GM12873 (cell line): ENCODE measurements at regions not wholly inside any gene's neighbourhood (a gene's known extent, or its start where the extent isn't known, plus 50 kb on each side); places are given as distances from the start of the nearest gene placed in this dataset.

ENCODE experiments used
- TF ChIP-seq, protein P1 (sequence below): IDR thresholded peaks from 2 replicates; pipeline ENCODE4 v1.5.1; 2012; ENCODE audit warnings: low read depth, mild to moderate bottlenecking, moderate library complexity, low read length, control low read depth; ENCODE audit not compliant: insufficient read depth; ENCODE audit errors: missing control alignments

DNA sequence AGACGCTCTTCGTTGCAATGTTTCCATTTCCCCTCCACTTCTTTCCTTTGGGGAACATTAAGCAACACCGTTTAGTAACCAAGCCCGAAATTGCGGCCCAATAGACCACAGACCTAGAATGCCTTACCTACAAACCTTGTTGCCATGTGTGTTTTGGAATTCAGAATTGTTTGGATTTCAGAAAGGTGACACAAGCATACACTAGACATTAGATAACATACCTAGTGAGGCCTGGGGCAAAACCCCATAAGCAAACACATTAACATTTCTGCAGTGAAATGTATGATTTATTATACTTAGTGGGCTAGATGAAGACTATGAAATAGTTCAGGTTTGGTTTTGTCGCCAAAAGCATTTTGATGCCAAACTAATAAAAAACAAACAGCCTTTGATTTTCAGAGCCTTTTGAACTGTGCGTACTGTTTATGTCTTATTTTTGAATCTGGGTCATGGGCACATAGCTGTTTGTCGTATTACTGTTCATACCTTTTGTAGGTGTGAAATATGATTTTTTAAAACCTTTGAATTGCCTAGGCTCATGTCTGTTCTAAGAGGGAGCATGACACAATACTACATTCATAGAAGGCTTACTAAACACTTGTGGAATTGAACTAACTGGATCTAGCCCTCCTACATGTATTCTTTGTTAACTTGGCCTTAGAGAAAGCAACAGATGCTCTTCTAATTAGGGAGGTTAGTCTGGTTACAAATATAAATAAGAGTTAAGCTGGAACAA lies 88.6 kb upstream of the TMEM164 start:
- TF ChIP-seq, protein P1, sequence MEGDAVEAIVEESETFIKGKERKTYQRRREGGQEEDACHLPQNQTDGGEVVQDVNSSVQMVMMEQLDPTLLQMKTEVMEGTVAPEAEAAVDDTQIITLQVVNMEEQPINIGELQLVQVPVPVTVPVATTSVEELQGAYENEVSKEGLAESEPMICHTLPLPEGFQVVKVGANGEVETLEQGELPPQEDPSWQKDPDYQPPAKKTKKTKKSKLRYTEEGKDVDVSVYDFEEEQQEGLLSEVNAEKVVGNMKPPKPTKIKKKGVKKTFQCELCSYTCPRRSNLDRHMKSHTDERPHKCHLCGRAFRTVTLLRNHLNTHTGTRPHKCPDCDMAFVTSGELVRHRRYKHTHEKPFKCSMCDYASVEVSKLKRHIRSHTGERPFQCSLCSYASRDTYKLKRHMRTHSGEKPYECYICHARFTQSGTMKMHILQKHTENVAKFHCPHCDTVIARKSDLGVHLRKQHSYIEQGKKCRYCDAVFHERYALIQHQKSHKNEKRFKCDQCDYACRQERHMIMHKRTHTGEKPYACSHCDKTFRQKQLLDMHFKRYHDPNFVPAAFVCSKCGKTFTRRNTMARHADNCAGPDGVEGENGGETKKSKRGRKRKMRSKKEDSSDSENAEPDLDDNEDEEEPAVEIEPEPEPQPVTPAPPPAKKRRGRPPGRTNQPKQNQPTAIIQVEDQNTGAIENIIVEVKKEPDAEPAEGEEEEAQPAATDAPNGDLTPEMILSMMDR: no peak

DNA sequence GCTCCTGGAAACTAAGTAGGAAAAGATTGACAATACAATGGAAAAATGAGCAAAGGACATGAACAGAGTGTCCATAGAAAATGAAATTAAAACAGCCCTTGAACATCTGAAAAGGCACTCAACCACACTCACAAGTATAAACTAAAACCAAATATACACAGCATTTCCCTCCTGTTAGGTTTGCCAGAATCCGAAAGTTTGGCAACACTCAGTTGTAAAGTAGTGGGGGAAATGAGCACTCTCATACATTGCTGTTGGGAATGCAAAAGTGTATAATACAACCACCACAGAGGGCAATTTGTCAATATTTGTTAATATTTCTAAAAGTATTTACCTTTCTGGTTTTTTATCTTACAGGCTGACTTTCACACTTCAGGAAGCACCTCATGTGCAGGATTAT lies 84.2 kb upstream of the TMEM164 start:
- TF ChIP-seq, protein P1: no peak

DNA sequence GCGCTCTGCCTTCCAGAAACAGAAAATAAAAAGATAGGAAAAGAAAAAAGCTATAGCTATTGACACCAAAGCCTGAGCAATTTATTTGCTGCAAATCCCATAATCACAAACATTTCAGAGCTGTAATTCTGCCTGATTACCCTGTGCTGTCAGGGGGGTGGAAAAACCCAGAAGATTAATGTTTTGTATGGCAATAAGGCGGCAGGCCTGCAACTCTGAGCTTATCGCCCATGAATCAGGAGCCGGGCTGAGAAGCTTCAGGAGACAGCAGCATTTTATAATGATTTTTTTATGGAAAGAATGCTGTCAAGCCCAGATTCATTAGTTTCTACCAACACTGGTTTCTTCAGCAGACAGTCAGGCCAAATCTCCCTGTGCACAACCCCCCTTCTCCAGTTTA lies 82.6 kb upstream of the TMEM164 start:
- TF ChIP-seq, protein P1: no peak

DNA sequence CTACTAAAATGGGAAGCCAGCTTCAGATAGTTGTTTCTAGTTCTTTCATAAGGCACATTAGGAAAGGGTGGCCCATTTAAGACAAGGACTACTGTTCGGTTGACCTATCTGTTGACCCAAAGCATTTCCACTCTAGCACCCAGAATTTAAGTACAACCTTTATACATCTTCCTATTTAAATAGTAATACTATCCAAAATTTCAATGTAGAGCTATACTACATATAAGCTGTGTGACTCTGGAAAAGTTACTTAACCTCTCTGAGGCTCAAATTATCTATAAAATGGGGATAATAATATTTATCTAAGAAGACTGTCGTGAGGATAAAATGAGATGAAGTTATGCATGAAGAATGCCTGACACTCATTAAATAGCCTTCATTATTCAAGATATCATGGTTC lies 82.0 kb upstream of the TMEM164 start:
- TF ChIP-seq, protein P1: no peak

DNA sequence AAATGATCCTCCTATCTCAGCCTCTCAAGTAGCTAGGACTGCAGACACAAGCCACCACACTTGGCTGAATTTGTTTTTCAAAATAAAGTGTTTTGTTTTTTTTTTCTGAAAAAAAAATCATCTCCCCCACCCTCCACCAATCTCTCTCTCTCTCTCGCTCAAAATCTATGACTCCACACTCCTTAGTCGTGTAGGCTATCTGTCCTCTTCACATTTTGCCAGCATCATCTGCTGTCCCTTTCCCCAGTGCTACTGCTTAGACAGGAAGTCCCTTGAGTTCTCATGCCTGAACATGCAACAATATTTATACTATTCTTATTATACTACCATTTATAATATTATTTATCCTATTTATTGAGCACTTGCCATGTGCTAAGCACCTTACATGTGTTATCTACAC lies 80.7 kb upstream of the TMEM164 start:
- TF ChIP-seq, protein P1: no peak

DNA sequence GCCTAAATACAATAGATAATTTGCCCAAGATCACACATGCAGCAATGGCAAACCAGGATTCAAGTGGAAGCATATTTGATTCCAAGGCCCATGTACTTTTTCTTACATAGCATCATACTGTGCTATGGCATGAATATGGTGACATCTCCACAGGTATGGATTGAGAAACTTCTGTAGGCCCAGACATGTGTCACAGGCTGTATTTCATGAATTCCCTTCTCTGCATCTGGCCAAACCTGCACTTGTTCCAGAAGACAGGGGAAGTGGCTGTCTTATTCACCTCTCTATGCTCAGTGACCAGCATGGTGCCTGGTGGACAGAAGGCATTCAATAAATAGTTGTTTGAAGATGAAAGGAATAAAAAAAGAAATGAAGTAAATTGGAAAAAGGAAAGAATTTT lies 77.3 kb upstream of the TMEM164 start:
- TF ChIP-seq, protein P1: no peak

DNA sequence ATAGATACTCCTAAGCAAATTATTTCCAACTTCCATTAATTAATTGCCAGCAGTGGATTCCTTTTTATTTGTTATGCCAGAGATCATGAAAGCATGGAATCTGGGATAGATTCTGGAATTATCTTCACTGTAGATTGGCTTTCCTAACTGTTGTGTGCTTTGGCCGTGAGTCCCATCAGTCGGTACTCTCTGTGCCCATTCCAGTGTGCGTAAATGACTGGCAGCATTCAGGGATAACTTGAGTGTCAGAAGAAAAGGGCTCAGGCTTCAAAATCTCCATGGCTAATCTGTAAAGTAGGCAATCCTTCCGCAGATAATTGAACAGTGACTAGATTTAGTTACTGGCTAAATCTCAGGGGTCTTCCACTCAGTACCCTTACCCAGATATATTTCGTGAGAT lies 76.8 kb upstream of the TMEM164 start:
- TF ChIP-seq, protein P1: no peak
